HG02943 (cell line): ENCODE measurements at regions not wholly inside any gene's neighbourhood (a gene's known extent, or its start where the extent isn't known, plus 50 kb on each side); places are given as distances from the start of the nearest gene placed in this dataset.
"Not testable (repeated sequence)": the region's sequence is repeated elsewhere in the genome, so short reads cannot be mapped to it uniquely, and the experiment has no call there.

Experiments used
- ATAC-seq: cut with Tn5 transposase; IDR thresholded peaks from one replicate; pipeline ENCODE4 v1.9.1; 2021; ENCODE audit warnings: mild to moderate bottlenecking, low read depth, moderate library complexity; ENCODE audit not compliant: unreplicated experiment

DNA sequence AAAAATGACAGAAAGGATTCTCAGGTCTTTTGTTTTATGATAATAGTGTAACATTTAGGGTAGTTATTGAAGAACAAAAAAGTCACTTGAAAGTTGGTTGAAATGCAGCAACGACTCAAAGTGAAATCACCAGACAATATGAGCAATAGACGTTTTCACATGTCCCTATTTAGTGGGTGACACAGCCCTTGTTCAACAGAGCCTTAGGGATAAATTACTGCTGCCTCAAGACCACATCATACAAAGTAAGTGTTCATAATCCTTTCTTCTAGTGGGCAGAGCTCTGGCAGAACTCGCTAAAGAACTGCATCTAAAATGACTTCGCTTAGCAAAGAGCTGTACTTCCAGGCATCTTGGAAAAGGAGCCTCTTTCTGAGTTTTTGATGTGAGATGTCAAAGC lies 128.5 kb upstream of the LMNTD1 start:
- ATAC-seq = no peak

DNA sequence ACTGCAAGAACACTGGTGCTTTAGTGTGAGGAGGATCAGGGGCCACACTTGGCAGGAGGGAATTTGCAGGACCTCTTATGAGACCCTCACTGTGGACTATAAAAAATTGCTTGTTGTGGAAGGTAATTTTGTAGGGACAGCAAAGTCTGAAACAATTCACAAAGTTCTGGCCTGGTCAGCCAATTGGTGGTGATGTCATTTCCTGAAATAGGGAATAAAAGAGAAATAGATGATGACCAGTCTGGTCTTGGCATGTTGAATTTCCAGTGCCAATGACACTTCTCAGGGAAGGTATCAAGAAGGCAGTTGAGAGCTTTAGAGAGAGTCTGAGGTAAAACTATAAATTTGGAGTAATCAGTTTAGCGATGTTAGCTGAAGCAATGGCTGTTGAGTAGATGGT lies 129.3 kb upstream of the LMNTD1 start:
- ATAC-seq = no peak

DNA sequence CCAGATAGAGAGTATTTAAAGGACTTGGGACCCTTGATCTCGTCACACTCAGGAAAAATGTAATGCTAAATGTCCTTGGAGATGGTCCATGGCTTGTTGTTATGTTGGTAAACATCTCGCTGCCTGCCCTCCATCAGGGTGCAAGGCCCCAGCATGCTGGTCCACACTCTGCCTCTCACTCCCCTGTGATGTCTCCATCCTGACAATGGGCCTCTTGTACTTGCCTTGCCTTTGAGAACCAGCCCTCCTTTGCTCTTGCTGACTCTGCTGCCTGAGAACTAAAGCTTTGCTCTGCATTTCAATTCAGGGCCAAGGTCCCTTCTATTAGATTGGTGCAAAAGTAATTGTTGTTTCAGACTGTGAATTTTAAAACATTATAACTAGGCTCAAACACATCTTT lies 131.0 kb upstream of the LMNTD1 start:
- no peak for ATAC-seq

DNA sequence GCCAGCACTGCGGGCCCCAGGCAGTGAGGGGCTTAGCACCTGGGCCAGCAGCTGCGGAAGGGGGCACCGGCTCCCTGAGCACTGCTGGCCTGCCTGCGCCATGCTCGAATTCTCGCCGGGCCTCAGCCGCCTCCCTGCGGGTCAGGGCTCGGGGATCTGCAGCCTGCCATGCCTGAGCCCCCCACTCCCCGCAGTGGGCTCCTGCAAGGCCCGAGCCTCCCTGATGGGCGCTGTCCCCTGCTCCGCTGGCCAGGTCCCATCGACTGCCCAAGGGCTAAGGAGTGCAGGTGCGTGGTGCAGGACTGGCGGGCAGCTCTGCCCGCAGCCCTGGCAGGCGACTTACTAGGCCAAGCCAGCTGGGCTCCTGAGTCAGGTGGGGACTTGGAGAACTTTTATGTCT lies 133.3 kb upstream of the LMNTD1 start:
- ATAC-seq = no peak

DNA sequence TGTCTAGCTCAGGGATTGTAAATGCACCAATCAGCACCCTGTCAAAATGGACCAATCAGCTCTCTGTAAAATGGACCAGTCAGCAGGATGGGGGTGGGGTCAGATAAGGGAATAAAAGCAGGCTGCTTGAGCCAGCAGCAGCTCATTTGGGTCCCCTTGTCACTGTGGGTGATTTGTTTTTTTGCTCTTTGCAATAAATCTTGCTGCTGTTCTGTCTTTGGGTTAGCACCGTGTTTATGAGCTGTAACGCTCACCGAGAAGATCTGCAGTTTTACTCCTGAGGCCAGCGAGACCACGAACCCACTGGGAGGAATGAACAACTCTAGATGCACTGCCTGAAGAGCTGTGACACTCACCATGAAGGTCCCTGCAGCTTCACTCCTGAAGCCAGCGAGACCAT lies 134.1 kb upstream of the LMNTD1 start:
- ATAC-seq = no peak

DNA sequence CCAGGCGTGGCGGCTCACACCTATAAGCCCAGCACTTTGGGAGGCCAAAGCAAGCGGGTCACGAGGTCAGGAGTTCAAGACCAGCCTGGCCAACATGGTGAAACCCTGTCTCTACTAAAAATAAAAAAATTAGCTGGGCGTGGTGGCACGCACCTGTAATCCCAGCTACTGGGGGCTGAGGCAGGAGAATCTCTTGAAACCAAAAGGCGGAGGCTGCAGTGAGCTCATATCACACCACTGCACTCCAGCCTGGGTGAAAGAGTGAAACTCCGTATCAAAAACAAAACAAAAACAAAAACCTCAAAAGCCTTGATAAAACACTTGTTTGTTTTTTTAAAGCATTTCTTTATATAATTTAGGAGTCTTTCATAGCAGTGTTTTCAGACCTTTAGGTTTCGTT lies 135.8 kb upstream of the LMNTD1 start:
- ATAC-seq = not testable (repeated sequence)

DNA sequence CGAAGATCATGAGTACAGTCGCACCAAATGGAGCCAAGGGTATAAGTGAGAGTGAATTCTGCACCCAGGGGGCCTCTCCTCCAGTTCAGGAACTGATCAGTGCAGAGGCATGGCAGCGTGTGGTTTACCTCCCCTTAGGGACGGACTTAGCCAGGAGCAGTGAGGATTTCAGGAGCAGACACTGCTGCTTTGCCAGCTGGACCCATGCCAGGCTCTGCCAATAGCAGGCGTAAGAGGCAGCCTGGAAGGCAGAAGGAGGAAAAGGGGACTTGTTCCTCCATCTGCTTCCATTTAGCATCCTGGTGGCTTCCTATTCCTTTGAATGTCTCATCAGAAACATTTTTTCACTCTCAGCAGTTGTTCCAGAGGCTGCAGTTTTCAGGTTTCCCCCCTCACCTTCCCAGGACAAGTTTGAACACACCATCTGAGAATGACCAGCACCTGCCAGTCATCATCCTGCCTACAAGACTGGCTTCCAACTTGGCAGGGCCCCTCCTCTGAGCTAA lies 137.0 kb upstream of the LMNTD1 start:
- no peak for ATAC-seq

DNA sequence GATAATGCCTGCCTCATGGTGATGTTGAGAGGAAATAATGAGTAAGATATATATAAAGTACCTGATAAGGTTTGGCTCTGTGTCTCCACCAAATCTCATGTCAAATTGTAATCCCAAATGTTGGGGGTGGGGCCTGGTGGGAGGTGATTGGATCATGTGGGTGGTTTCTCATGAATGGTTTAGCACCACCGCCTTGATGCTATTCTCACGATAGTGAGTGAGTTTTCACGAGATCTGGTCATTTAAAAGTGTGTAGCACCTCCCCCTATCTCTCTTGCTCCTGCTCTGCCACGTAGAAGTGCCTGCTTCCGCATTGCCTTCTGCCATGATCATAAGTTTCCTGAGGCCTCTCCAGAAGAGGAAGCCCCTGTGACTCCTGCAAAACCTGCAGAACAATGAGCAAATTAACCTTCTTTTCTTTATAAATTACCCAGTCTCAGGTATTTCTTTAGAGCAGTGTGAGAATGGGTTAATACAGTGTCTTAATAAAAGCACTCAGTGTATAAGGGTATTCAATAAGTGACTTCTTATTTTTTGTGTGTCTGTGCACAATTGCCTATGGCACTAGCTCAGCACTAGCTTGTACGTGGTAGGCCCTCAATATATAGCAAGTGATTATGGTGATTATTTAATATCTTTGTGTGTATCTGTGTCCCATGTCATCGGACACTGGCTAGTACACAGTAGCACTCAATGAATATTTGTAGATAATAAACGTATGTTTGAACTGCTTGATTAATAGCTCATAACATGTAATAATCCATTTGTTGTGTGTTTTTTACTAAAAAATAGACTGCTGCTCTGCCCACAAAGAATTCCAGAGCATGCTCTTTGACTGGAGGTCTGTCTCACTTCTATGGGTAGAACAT lies 138.1 kb upstream of the LMNTD1 start:
- ATAC-seq = no peak

DNA sequence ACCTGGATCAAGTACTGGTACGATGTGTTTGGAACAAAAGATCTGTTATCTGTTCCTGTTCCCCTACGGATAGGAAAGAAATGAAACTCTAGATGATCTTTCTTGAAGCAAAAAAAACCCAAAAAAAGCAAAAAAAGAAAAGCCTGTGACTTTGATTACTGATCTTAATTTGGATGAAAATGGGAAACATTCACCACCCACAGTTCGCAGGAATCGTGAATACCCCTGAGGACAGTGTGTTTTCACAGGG lies 138.7 kb upstream of the LMNTD1 start:
- ATAC-seq = no peak

DNA sequence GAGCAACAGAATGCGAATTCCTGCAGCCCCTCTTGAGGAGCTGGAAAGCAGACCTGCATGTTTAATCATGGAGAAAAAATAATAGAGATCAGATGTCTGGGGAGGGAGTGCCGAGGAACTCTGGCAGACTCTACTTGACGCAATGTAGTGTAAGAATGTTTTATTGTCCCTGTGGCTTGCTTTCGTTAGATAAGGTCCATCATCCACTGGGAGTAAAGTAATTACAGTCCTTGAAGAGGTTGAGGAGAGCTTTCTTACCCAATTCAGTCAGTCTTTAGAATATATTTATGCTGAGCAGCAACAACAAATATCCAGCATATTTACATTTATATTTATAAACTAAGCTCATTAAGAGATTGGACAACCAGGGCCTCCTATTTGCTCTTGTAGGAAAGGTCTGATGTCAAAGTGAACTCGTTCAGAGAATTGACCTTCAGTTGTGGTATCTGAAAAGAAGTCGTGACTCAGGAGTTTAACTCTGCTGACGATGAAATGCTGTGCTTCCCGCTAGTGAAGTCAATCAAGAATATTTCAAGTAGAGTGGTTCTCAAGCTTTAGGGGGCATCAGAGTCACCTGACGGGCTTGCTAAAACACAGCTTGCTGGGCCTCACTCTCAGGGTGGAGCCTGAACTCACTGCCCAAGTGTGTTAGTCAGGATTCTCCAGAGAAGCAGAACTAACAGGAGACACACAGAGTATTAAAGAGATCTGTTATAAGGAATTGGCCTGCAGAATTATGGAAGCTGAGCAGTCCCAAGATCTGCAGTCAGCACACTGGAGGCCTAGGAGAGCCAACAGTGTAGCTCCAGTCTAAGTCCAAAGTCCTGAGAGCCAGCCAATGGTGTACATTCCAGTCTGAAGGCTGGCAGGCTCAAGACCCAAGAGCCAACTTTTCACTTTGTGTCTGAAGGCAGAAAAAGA lies 139.3 kb upstream of the LMNTD1 start:
- no peak for ATAC-seq

DNA sequence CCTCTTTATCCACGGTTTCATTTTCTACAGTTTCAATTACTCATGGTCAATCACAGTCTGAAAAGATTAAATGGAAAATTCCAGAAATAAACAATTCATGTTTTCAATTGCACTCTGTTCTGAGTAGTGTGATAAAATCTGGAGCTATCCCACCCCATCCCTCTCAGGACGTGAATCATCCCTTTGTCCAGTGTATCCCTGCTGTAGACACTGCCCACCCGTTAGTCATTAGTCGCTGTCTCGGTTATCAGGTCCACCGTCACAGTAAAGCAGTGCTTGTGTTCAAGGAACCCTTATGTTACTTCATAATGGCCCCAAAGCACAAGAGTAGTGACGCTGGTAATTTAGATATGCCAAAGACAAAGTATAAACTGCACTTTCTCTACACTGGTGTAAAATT lies 141.0 kb upstream of the LMNTD1 start:
- no peak for ATAC-seq

DNA sequence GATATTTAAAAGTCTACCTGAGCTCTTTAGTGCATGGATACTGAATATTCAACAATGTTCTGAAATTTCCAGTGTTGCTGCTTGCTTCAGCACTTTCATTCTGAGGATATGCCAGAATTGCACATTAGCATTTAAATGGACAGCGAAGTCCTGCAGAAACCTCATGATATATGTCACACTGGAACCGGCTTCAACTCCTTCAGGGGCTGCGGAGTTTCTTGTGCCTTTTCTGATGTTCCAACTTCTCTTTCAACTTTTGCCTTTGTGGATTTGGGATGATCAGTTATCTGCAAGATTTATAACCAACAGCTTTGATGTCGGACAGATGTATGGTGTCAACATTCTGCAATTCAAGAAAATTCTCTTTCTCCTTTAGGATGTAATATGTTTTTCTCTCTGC lies 142.5 kb upstream of the LMNTD1 start:
- ATAC-seq = no peak

DNA sequence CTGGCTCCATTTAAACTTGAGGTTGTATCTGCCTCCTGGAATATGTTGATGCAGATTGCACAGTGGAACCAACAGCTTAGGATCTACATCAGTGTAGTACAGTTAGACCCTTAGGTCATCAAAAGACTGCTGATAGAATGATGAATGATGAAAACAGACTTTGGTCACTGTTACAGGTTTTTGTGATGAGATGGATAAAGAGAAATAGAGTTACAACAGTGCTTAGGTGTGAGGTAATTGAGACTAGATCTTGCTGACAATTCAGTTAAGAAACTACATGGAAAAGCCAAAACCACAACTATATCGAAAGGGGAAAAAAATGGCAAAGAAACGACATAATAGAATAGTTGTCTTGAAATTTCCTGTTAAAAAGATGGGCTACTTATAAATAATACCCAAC lies 145.7 kb upstream of the LMNTD1 start:
- no peak for ATAC-seq

DNA sequence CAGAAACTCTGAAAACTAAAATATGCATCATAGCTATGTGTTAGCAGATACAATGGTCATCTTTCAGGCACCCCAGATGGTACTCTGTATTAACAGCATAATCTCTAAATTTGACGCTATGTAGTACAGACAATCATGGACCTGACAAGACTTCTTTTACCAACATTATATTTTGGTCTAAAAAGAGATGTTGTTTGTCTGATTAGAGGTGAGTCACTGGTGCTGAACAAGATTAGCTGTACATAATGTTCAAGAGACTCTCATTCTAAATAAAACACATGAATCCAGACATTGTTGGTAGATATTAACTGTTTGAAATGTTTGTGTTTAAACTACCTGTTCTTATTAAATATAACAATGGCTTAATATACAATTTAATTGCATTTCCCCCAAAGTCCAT lies 146.4 kb upstream of the LMNTD1 start:
- no peak for ATAC-seq

DNA sequence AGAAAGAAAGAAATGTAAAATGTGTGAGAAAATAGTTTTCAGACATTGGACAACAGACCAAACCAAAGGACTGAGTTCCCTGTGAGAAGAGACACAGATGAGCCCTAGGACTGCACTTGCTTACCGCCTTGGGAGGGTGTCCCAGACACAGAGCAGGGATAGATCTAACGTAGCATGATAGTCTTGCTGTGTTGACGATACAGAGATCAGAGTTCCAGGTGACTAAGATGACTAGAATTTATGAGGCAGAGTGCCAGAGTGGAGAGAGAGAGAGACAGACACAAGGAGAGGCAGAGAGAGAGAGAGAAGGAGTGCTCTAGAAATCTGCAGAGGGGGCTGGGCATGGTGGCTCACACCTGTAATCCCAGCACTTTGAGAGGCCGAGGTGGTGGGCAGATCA lies 148.2 kb upstream of the LMNTD1 start:
- no peak for ATAC-seq

DNA sequence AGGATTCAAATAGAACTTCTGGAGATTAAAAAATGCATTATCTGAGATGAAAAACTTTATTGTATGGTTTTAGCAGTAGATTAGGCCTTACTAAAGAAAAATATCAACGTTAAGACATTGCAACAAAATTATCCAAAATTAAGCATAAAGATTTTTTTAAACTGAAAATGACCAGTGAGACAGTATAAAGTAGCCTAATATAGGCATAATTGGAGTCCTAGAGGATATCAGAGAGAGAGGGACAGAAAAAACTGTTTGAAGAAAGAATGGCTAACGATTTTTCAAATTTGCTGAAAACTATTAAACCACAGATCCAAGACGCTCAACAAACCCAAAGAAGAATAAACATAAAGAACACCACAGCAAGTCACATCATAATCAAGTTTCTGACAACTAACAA lies 149.5 kb upstream of the LMNTD1 start:
- no peak for ATAC-seq

DNA sequence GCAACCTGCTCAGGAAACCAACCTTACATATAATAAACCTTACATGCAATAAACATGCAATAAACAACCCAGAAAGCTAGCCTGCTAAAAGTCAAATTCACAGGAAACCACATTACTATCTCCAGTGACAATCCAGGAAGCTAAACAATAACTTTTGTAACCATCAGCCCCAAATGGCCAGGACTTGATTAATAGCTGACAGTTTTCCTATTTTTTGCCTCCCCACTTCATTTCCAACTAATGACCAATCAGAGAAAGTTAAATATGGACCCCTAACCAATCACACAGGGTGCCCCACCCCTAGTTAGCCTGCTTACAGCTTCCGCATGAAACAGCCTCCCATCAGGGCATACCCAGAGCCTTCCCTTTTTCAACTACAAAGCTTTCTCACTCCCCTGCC lies 152.2 kb upstream of the LMNTD1 start:
- ATAC-seq = no peak

DNA sequence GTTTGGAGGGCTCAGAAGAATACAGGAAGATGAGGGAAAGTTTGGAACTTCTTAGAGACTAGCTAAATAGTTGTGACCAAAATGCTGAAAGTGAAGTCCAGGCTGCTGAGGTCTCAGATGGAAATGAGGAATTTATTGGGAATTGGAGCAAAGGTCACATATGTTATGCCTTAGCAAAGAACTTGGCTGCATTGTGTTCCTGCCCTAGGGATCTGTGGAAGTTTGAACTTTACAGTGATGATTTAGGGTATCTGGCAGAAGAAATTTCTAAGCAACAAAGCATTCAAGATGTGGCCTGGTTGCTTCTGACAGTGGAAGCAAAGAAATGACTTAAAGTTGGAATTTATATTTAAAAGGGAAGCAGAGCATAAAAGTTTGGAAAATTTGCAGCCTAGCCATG lies 153.6 kb upstream of the LMNTD1 start:
- ATAC-seq = not testable (repeated sequence)

DNA sequence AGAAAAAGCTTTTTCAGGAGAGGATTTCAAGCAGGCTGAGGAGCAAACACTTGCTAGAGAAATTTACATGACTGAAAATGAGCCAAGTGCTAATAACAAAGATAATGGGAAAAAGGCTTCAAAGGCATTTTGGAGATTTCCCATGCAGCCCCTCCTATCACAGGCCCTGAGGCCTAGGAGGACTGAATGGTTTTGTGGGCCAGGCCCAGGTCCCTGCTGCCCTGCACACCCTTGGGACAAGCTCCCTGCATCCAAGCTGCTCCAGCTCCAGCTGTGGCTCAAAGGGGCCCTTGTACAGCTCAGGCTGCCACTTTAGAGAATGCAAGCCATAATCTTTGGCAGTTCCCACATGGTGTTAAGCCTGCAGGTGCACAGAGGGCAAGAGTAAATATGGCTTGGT lies 154.0 kb upstream of the LMNTD1 start:
- no peak for ATAC-seq

DNA sequence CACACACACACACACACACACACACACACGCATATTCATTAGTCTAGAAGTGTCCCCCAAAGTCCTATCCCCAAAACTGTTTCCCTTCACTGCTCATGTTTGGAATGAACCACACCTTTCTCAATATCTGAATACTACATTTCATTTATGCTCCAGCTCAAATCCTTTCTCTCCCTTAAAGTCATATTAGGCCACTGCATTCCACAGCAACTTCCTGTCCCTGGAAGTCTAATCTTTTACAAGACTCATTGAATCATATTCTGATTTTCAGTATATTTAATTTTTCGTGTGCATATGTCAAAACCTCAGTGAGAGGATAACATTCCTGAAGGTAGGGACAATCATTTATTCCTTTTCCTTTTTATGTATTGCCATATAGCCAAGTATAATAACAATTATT lies 155.6 kb upstream of the LMNTD1 start:
- ATAC-seq = no peak

DNA sequence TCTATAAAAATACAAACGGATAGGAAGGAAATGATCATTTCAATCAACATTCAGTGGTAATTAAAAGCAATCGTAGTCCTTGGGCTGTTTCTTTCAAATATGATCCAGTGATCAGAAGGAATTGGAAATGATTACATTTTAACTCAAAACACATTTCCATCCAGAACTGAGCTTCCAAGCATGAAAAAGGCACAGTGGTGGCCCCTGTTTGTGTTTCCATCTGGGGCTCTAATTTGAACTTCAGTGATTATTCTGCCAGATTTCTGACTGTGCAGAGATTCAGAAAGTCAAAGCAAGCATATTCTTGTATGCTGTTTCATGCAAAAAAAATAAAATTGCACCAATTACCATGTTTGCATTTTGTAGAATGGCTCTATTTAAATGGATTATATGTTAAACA lies 157.0 kb upstream of the LMNTD1 start:
- ATAC-seq = no peak
